Gastrocnemius medialis (tissue), 4 donors: ENCODE measurements at regions not wholly inside any gene's neighbourhood (a gene's known extent, or its start where the extent isn't known, plus 50 kb on each side); places are given as distances from the start of the nearest gene placed in this dataset.

ENCODE experiments used
- CTCF ChIP-seq, 5 experiments: fragments of 450-650 bp in 3 of 5; fragments of 200-600 bp in 2 of 5; sonication (generic) in 2 of 5; IDR thresholded peaks in 4 of 5; conservative IDR thresholded peaks in 1 of 5; 1 replicate in 4 of 5; 2 replicates in 1 of 5; pipeline ENCODE4 v1.5.1; 2016 to 2019; ENCODE audit warnings: antibody characterized with exemption in 5 of 5, mild to moderate bottlenecking in 3 of 5, moderate library complexity in 3 of 5
- POLR2A ChIP-seq, 2 donors: fragments of 450-650 bp; IDR thresholded peaks; one replicate each; pipeline ENCODE4 v1.6.1; 2017; ENCODE audit warnings: antibody characterized with exemption in 2 of 2, mild to moderate bottlenecking in 2 of 2, moderate library complexity in 2 of 2

- TF ChIP-seq POLR2A (IDR thresholded peaks at IDR 0.05) (no peak), CTCF (IDR thresholded peaks at IDR 0.05 in 4 of 5, conservative IDR thresholded peaks at IDR 0.05 in 1 of 5) (no peak)
Measured at GRCh38 chr6:51049288-51049982, 230.8 kb downstream of the TFAP2B start.
